Occipital lobe (tissue), 1 donor: ENCODE measurements at regions not wholly inside any gene's neighbourhood (a gene's known extent, or its start where the extent isn't known, plus 50 kb on each side); places are given as distances from the start of the nearest gene placed in this dataset.

Experiments
- DNase-seq: peaks from one replicate; lab custom pipeline; 2025; lab: John Stamatoyannopoulos, UW

- no peak for DNase-seq
Observed at GRCh38 chr1:84090447-84091245, 53.4 kb upstream of the PRKACB start.

- no peak for DNase-seq
Observed at GRCh38 chr1:84089867-84090266, 54.2 kb upstream of the PRKACB start.

GRCh38 chr1:84089465-84089864, 54.6 kb upstream of the PRKACB start:
- no peak for DNase-seq

GRCh38 chr1:84086616-84087015, 57.5 kb upstream of the PRKACB start:
- no peak for DNase-seq

- no peak for DNase-seq
Observed at GRCh38 chr1:84086189-84086588, 57.9 kb upstream of the PRKACB start.

GRCh38 chr1:84083307-84083706, 60.8 kb upstream of the PRKACB start:
- no peak for DNase-seq

- no peak for DNase-seq
Observed at GRCh38 chr1:84078842-84079202, 65.2 kb upstream of the PRKACB start.

- peak; percentile 54 for DNase-seq
Observed at GRCh38 chr1:84078108-84078841, 65.8 kb upstream of the PRKACB start.

- peak; percentile 73 for DNase-seq
Observed at GRCh38 chr1:84077476-84078107, 66.5 kb upstream of the PRKACB start.

GRCh38 chr1:84073266-84073665, 70.8 kb upstream of the PRKACB start:
- DNase-seq = no peak

GRCh38 chr1:84069236-84069845, 70.4 kb upstream of the TTLL7 start:
- no peak for DNase-seq

- no peak for DNase-seq
Observed at GRCh38 chr1:84062496-84062895, 63.6 kb upstream of the TTLL7 start.

- DNase-seq = no peak
Observed at GRCh38 chr1:84061336-84061735, 62.4 kb upstream of the TTLL7 start.

GRCh38 chr1:84060781-84061180, 61.8 kb upstream of the TTLL7 start:
- DNase-seq = no peak

GRCh38 chr1:84048820-84049219, 49.9 kb upstream of the TTLL7 start:
- DNase-seq = no peak
